ENCODE measurements at regions not wholly inside any gene's neighbourhood (a gene's known extent, or its start where the extent isn't known, plus 50 kb on each side); places are given as distances from the start of the nearest gene placed in this dataset.

DNA sequence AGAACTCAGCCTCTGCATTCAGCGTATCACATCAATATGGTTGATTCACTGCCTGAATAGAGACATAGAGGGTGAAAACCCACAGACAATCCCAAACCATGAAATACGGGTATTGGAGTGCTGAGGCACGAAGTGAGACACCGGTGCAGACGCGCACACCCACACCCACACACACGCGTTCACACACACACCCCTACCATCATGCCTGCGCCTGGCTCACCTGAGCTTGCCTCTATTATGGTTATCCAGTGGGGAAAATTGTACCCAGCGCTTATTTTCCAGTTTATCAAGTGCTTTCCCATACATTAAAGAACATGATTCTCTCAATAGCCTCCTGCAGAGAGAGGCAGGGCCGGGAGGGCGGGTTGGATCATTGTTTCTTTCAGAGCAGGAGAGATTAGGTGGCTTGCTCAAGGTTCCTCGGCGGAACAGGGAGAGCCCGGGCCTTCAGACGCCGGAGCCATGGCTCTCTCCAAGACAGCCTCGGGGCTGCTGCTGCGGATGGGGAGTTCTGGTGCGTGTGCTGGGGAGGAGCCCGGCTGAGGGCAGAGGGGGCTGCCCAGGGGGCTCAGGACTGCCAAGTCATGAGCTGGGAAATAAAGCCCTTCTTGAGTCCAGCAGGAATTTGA lies 78.9 kb upstream of the THY1 start:
- peaks cover 0 to 14% (median 4%) of the 10 kb centered on the region in 5 donors for H3K27me3 ChIP-seq (ENCODE audit: control insufficient read depth in 5 of 5, insufficient read depth in 4 of 5, low read length in 5 of 5)

DNA sequence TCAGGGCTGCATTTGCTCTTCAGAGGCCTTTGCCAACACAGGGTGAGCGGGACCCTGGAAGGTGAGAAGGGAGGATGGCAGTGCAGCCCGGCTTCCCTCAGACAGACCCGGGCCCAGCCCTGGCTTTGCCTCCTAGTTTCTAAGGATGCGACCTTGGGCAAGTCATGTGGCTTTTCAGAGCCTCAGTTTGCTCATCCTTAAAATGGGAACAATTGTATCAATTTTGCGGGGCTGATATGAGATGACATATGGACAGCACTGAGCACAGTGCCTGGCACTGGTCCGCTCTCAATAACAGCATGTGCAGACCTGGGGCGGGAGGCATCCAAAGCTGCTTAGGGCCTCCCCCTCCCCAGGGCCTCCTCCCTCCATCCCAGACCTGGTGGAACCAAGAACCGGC lies 74.7 kb upstream of the THY1 start:
- no peak overlapping the region for H3K4me3 ChIP-seq (ENCODE audit: low read depth in 1 of 5, low read length in 5 of 5)
- no peak overlapping the region for H3K27ac ChIP-seq (ENCODE audit: low read depth, low read length)
- H3K4me1 ChIP-seq (ENCODE audit: control insufficient read depth in 5 of 5, insufficient read depth in 5 of 5, low read length in 5 of 5), result no peaks in the 10 kb centered on the region
- H3K9ac ChIP-seq (ENCODE audit: low read length in 5 of 5), result no peak overlapping the region
- no peaks in the 10 kb centered on the region for H3K9me3 ChIP-seq (ENCODE audit: control insufficient read depth in 5 of 5, low read length in 5 of 5)
- H3K36me3 ChIP-seq (ENCODE audit: control insufficient read depth in 5 of 5, insufficient read depth in 5 of 5, low read length in 5 of 5), result no peaks in the 10 kb centered on the region
- H3K27me3 ChIP-seq (ENCODE audit: control insufficient read depth in 5 of 5, insufficient read depth in 4 of 5, low read length in 5 of 5), result peaks cover 3 to 14% (median 4%) of the 10 kb centered on the region in 5 donors

More for the DNA sequence above, 78.9 kb upstream of the THY1 start:
- Histone ChIP-seq H3K27ac (ENCODE audit: low read depth, low read length) (no peak overlapping the region), H3K9ac (ENCODE audit: low read length in 5 of 5) (no peak overlapping the region), H3K9me3 (ENCODE audit: control insufficient read depth in 5 of 5, low read length in 5 of 5) (peaks cover 0 to 8% (median 0%) of the 10 kb centered on the region in 5 donors), H3K4me3 (ENCODE audit: low read depth in 1 of 5, low read length in 5 of 5) (no peak overlapping the region), H3K4me1 (ENCODE audit: control insufficient read depth in 5 of 5, insufficient read depth in 5 of 5, low read length in 5 of 5) (no peaks in the 10 kb centered on the region), H3K36me3 (ENCODE audit: control insufficient read depth in 5 of 5, insufficient read depth in 5 of 5, low read length in 5 of 5) (no peaks in the 10 kb centered on the region)

DNA sequence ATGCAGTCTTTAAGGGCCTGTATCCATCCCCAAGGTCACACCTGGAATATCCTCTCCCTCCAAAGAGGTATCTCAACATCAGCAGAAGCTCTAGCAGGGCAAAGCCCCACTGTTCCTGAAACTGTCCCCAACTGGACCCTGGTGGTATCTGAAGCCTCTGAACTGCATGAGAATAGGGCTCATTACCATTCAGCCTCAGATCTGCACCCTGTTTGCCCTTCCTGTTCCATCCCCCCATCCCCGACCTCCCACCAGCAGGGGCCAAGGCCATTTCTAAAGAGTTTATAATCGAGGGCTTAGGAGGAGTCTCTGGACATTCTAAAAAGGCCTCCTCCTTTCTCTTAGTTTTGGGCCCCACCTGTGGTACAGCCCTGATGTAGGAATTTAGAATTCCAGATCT lies 74.0 kb upstream of the THY1 start:
- Histone ChIP-seq H3K27me3 (ENCODE audit: control insufficient read depth in 5 of 5, insufficient read depth in 4 of 5, low read length in 5 of 5) (peaks cover 3 to 14% (median 4%) of the 10 kb centered on the region in 5 donors), H3K27ac (ENCODE audit: low read depth, low read length) (no peak overlapping the region), H3K4me3 (ENCODE audit: low read depth in 1 of 5, low read length in 5 of 5) (no peak overlapping the region), H3K4me1 (ENCODE audit: control insufficient read depth in 5 of 5, insufficient read depth in 5 of 5, low read length in 5 of 5) (no peaks in the 10 kb centered on the region), H3K36me3 (ENCODE audit: control insufficient read depth in 5 of 5, insufficient read depth in 5 of 5, low read length in 5 of 5) (no peaks in the 10 kb centered on the region), H3K9me3 (ENCODE audit: control insufficient read depth in 5 of 5, low read length in 5 of 5) (no peaks in the 10 kb centered on the region), H3K9ac (ENCODE audit: low read length in 5 of 5) (no peak overlapping the region)

GRCh38 chr11:119496469-119496868 lies 73.5 kb upstream of the THY1 start:
- no peaks in the 10 kb centered on the region for H3K4me1 ChIP-seq (ENCODE audit: control insufficient read depth in 5 of 5, insufficient read depth in 5 of 5, low read length in 5 of 5)
- H3K9me3 ChIP-seq (ENCODE audit: control insufficient read depth in 5 of 5, low read length in 5 of 5), result no peaks in the 10 kb centered on the region

DNA sequence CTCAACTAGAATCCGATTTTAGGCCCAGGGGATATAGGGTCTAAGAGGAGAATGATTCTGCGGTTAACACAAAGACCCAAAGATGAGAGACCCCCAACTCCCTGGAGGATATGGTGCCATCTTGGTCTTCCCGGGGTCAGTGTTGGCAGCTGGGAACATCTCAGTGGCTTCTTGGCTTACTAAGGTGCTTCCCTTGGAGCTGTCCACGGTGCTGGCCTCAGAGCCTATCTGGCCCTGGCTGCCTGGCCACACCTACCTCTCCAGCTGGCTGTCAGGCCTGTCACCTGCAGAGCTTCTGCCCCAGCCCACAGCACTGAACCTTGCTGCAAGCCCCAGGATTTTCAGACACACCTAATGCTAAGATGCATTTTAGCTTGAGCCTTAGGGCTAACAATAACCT lies 70.7 kb upstream of the THY1 start:
- peaks cover 2 to 16% (median 4%) of the 10 kb centered on the region in 5 donors for H3K27me3 ChIP-seq (ENCODE audit: control insufficient read depth in 5 of 5, insufficient read depth in 4 of 5, low read length in 5 of 5)
- no peak overlapping the region for H3K4me3 ChIP-seq (ENCODE audit: low read depth in 1 of 5, low read length in 5 of 5)
- H3K27ac ChIP-seq (ENCODE audit: low read depth, low read length), result no peak overlapping the region
- no peak overlapping the region for H3K9ac ChIP-seq (ENCODE audit: low read length in 5 of 5)
- no peaks in the 10 kb centered on the region for H3K4me1 ChIP-seq (ENCODE audit: control insufficient read depth in 5 of 5, insufficient read depth in 5 of 5, low read length in 5 of 5)
- H3K9me3 ChIP-seq (ENCODE audit: control insufficient read depth in 5 of 5, low read length in 5 of 5), result no peaks in the 10 kb centered on the region
- no peaks in the 10 kb centered on the region for H3K36me3 ChIP-seq (ENCODE audit: control insufficient read depth in 5 of 5, insufficient read depth in 5 of 5, low read length in 5 of 5)

More at GRCh38 chr11:119496469-119496868, 73.5 kb upstream of the THY1 start:
- H3K4me3 ChIP-seq (ENCODE audit: low read depth in 1 of 5, low read length in 5 of 5), result no peak overlapping the region
- H3K27ac ChIP-seq (ENCODE audit: low read depth, low read length), result no peak overlapping the region
- no peaks in the 10 kb centered on the region for H3K36me3 ChIP-seq (ENCODE audit: control insufficient read depth in 5 of 5, insufficient read depth in 5 of 5, low read length in 5 of 5)
- H3K27me3 ChIP-seq (ENCODE audit: control insufficient read depth in 5 of 5, insufficient read depth in 4 of 5, low read length in 5 of 5), result peaks cover 3 to 14% (median 4%) of the 10 kb centered on the region in 5 donors
- H3K9ac ChIP-seq (ENCODE audit: low read length in 5 of 5), result no peak overlapping the region

- Histone ChIP-seq H3K27ac (ENCODE audit: low read depth, low read length) (no peak overlapping the region), H3K9me3 (ENCODE audit: control insufficient read depth in 5 of 5, low read length in 5 of 5) (no peaks in the 10 kb centered on the region), H3K36me3 (ENCODE audit: control insufficient read depth in 5 of 5, insufficient read depth in 5 of 5, low read length in 5 of 5) (no peaks in the 10 kb centered on the region), H3K4me3 (ENCODE audit: low read depth in 1 of 5, low read length in 5 of 5) (no peak overlapping the region), H3K9ac (ENCODE audit: low read length in 5 of 5) (no peak overlapping the region), H3K27me3 (ENCODE audit: control insufficient read depth in 5 of 5, insufficient read depth in 4 of 5, low read length in 5 of 5) (peaks cover 3 to 12% (median 7%) of the 10 kb centered on the region in 5 donors), H3K4me1 (ENCODE audit: control insufficient read depth in 5 of 5, insufficient read depth in 5 of 5, low read length in 5 of 5) (no peaks in the 10 kb centered on the region)
Measured at GRCh38 chr11:119491753-119492510, 69.0 kb upstream of the THY1 start.

- Histone ChIP-seq H3K4me3 (ENCODE audit: low read depth in 1 of 5, low read length in 5 of 5) (no peak overlapping the region), H3K9me3 (ENCODE audit: control insufficient read depth in 5 of 5, low read length in 5 of 5) (no peaks in the 10 kb centered on the region), H3K27ac (ENCODE audit: low read depth, low read length) (no peak overlapping the region), H3K36me3 (ENCODE audit: control insufficient read depth in 5 of 5, insufficient read depth in 5 of 5, low read length in 5 of 5) (no peaks in the 10 kb centered on the region), H3K4me1 (ENCODE audit: control insufficient read depth in 5 of 5, insufficient read depth in 5 of 5, low read length in 5 of 5) (no peaks in the 10 kb centered on the region), H3K27me3 (ENCODE audit: control insufficient read depth in 5 of 5, insufficient read depth in 4 of 5, low read length in 5 of 5) (peaks cover 0 to 11% (median 7%) of the 10 kb centered on the region in 5 donors), H3K9ac (ENCODE audit: low read length in 5 of 5) (no peak overlapping the region)
Measured at GRCh38 chr11:119490253-119491006, 67.5 kb upstream of the THY1 start.

DNA sequence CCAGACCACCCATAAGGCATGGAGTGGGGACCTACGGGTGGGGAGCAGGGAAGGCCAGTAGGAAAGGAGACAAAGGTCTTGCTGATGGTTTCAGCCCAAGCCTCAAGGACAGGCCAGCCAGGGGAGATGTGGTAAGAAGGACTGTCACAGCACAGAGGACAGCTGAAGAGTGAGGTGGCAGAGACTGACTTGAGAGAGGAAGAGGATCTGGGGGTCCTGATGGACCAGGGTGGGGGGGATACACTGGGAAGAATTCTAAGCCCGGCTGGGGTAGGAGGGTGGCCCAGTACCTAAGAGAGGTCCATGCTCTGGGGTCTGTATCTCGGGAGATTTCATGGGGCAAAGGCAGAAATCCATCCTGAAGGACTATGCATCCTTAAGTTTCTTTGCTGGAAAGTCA lies 66.1 kb upstream of the THY1 start:
- H3K27ac ChIP-seq (ENCODE audit: low read depth, low read length), result no peak overlapping the region
- H3K27me3 ChIP-seq (ENCODE audit: control insufficient read depth in 5 of 5, insufficient read depth in 4 of 5, low read length in 5 of 5), result peaks cover 0 to 11% (median 7%) of the 10 kb centered on the region in 5 donors
- H3K36me3 ChIP-seq (ENCODE audit: control insufficient read depth in 5 of 5, insufficient read depth in 5 of 5, low read length in 5 of 5), result no peaks in the 10 kb centered on the region
- H3K9me3 ChIP-seq (ENCODE audit: control insufficient read depth in 5 of 5, low read length in 5 of 5), result no peaks in the 10 kb centered on the region
- no peak overlapping the region for H3K9ac ChIP-seq (ENCODE audit: low read length in 5 of 5)
- H3K4me3 ChIP-seq (ENCODE audit: low read depth in 1 of 5, low read length in 5 of 5), result no peak overlapping the region
- H3K4me1 ChIP-seq (ENCODE audit: control insufficient read depth in 5 of 5, insufficient read depth in 5 of 5, low read length in 5 of 5), result no peaks in the 10 kb centered on the region

DNA sequence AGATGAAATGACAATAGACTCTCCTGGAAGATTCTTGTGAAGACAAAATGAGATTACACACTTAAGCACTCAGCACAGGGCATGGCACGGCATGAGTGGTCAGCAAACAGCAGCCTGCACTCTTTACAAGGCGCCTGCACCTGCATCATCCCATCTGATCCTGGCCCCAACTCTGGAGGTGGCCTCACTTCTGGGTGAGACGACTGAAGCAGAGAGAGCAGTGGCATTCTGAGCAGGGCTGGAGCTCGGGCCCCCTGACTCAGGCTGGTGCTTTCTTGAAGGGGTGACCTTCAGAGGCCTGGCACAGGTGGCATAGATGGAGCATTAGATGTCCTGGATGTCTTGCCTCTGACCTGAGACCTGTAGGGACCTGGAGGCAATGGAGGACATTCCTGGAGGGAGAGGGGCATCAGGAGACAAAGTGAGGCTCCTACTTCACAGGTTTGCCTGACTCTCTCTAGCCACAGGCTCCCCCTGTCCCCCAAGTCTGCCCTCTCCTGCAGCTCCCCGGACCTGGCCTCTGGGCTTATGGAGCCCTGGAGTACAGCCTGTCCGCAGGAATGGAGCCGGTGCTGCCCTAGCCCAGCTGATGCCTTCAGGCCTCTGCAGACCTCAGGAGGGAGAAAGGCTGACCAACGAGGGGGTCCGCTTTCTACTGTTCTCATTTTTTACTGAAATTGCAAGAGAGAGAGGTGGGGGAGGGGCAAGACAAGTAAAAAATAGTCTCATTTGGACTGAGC lies 65.5 kb upstream of the THY1 start:
- Histone ChIP-seq H3K9ac (ENCODE audit: low read length in 5 of 5) (no peak overlapping the region), H3K4me3 (ENCODE audit: low read depth in 1 of 5, low read length in 5 of 5) (no peak overlapping the region), H3K9me3 (ENCODE audit: control insufficient read depth in 5 of 5, low read length in 5 of 5) (no peaks in the 10 kb centered on the region), H3K4me1 (ENCODE audit: control insufficient read depth in 5 of 5, insufficient read depth in 5 of 5, low read length in 5 of 5) (no peaks in the 10 kb centered on the region), H3K27ac (ENCODE audit: low read depth, low read length) (no peak overlapping the region), H3K36me3 (ENCODE audit: control insufficient read depth in 5 of 5, insufficient read depth in 5 of 5, low read length in 5 of 5) (no peaks in the 10 kb centered on the region), H3K27me3 (ENCODE audit: control insufficient read depth in 5 of 5, insufficient read depth in 4 of 5, low read length in 5 of 5) (peaks cover 0 to 11% (median 7%) of the 10 kb centered on the region in 5 donors)
